K562 (cell line): ENCODE measurements at regions not wholly inside any gene's neighbourhood (a gene's known extent, or its start where the extent isn't known, plus 50 kb on each side); places are given as distances from the start of the nearest gene placed in this dataset.

Experiments
- ATAC-seq: fragments of 200-7000 bp; cut with Tn5 transposase; 3 replicates; pipeline ENCODE4 v1.9.1; 2020; ENCODE audit warnings: moderate library complexity
- BruUV-seq: library from RNA; stranded (reverse); fragments of 400-500 nt; replicated peaks from 2 replicates; lab custom pipeline; 2021; lab: Mats Ljungman, UMichigan
- CTCF ChIA-PET: fragments of 300-600 bp; formaldehyde crosslinking; extraction: SDS; loops from one replicate; lab custom pipeline; 2021; ENCODE audit warnings: low intra/inter-chr PET ratio; lab: Yijun Ruan, JAX
- POLR2A ChIA-PET: fragments of 300-600, 350-650 bp; sonication (Branson Sonifier 250); formaldehyde crosslinking; extraction: SDS; loops from one replicate; lab custom pipeline; 2021; ENCODE audit warnings: antibody characterized with exemption, inconsistent platforms; lab: Yijun Ruan, JAX
- DNase-seq, 4 experiments: peaks; one replicate each; pipeline versions ENCODE4 v3.0.0 to v3.0.0-alpha.2; 2011 to 2018; ENCODE audit warnings: low spot score in 3 of 4, mixed read lengths in 3 of 4; ENCODE audit errors: extremely low read depth in 1 of 4
- FAIRE-seq: peaks from 2 replicates; lab custom pipeline; 2011; peaks lifted over from hg19 to GRCh38; lab: Jason Lieb, UNC
- H2AFZ ChIP-seq: 2 replicates; pipeline ENCODE4 v1.6.0; 2011; ENCODE audit warnings: low read depth, low read length, control low read depth, inconsistent platforms
- H3K27ac ChIP-seq: fragments of 200-600 bp; 3 replicates; pipeline ENCODE4 v1.8.0; 2011; ENCODE audit warnings: low read depth, mild to moderate bottlenecking, control low read depth, inconsistent platforms, low read length, moderate library complexity, mixed read lengths; ENCODE audit errors: extremely low read depth
- H3K27me3 ChIP-seq, 2 experiments: fragments of 300-600 bp in 1 of 2; 2 replicates in 1 of 2; 3 replicates in 1 of 2; pipeline versions ENCODE4 v1.6.0 to v1.8.0; 2011; ENCODE audit warnings: inconsistent platforms in 2 of 2, low read length in 2 of 2, mild to moderate bottlenecking in 1 of 2, mixed read lengths in 1 of 2, moderate library complexity in 1 of 2; ENCODE audit not compliant: control insufficient read depth in 2 of 2, insufficient read depth in 2 of 2
- H3K36me3 ChIP-seq: fragments of 300-600 bp; 3 replicates; pipeline ENCODE4 v1.8.0; 2011; ENCODE audit warnings: mild to moderate bottlenecking, low read length, inconsistent platforms; ENCODE audit not compliant: control insufficient read depth, insufficient read depth
- H3K4me1 ChIP-seq, 2 experiments: fragments of 200-600 bp in 1 of 2; replicated peaks in 1 of 2; 2 replicates in 1 of 2; 3 replicates in 1 of 2; pipeline versions ENCODE4 v1.5.1 to v1.8.0; 2011; ENCODE audit warnings: inconsistent platforms in 2 of 2, low read length in 2 of 2, mild to moderate bottlenecking in 1 of 2, mixed read lengths in 1 of 2, moderate library complexity in 1 of 2; ENCODE audit not compliant: control insufficient read depth in 2 of 2, insufficient read depth in 2 of 2
- H3K4me2 ChIP-seq: 2 replicates; pipeline ENCODE4 v1.6.1; 2011; ENCODE audit warnings: low read length, control low read depth, inconsistent platforms, mixed read lengths; ENCODE audit not compliant: insufficient read depth
- H3K4me3 ChIP-seq: fragments of 200-600 bp; sonication (generic), shearing (Covaris generic); 2 replicates; pipeline ENCODE4 v1.5.1; 2016; ENCODE audit warnings: control low read depth, inconsistent platforms
- H3K79me2 ChIP-seq: fragments of 200-600 bp; 3 replicates; pipeline ENCODE4 v1.8.0; 2011; ENCODE audit warnings: low read length, inconsistent platforms; ENCODE audit not compliant: control insufficient read depth, insufficient read depth
- H3K9ac ChIP-seq, 2 experiments: 2 replicates each; pipeline versions ENCODE4 v1.6.0 to v1.6.1; 2011; ENCODE audit warnings: low read depth in 2 of 2, low read length in 2 of 2, control low read depth in 1 of 2, inconsistent platforms in 1 of 2, mild to moderate bottlenecking in 1 of 2, mixed read lengths in 1 of 2; ENCODE audit not compliant: insufficient read depth in 1 of 2
- H3K9me1 ChIP-seq: one replicate; pipeline ENCODE4 v1.6.0; 2011; ENCODE audit warnings: inconsistent platforms, mild to moderate bottlenecking, low read length, moderate library complexity; ENCODE audit not compliant: control insufficient read depth, insufficient read depth
- H3K9me3 ChIP-seq: replicated peaks from 2 replicates; pipeline ENCODE4 v1.5.1; 2011; ENCODE audit warnings: low read depth, low read length, inconsistent platforms; ENCODE audit not compliant: control insufficient read depth, insufficient read depth
- H4K20me1 ChIP-seq: replicated peaks from 2 replicates; pipeline ENCODE4 v1.6.1; 2011; ENCODE audit warnings: low read length, inconsistent platforms, mixed read lengths; ENCODE audit not compliant: control insufficient read depth, insufficient read depth
- CEBPB ChIP-seq: fragments of 450-650 bp; IDR thresholded peaks from 2 replicates; pipeline ENCODE4 v1.6.1; 2016; ENCODE audit warnings: missing genetic modification characterization, missing compliant biosample characterization
- CEBPG ChIP-seq, 3 experiments: fragments of 200-800 bp in 1 of 3; sonication (Bioruptor generic) in 1 of 3; sonication (generic) in 1 of 3; formaldehyde crosslinking in 1 of 3; IDR thresholded peaks in 2 of 3; conservative IDR thresholded peaks in 1 of 3; 2 replicates each; pipeline versions ENCODE4 v1.6.1 to v1.8.0; 2016 to 2022; ENCODE audit warnings: missing compliant biosample characterization in 2 of 3, missing genetic modification characterization in 2 of 3, mild to moderate bottlenecking in 1 of 3, missing genetic modification reagents in 1 of 3
- MAFK ChIP-seq: IDR thresholded peaks from 2 replicates; pipeline ENCODE4 v1.6.1; 2011; ENCODE audit warnings: low read length, improper control_type of control experiment
- MNT ChIP-seq, 2 experiments: fragments of 450-650 bp; conservative IDR thresholded peaks; 2 replicates each; pipeline ENCODE4 v1.6.1; 2017; ENCODE audit warnings: mild to moderate bottlenecking in 2 of 2, moderate library complexity in 2 of 2
- RBM15 ChIP-seq: fragments of 200-400 bp; formaldehyde crosslinking; IDR thresholded peaks from 2 replicates; pipeline ENCODE4 v1.6.1; 2018; ENCODE audit warnings: mild to moderate bottlenecking, low read length, moderate library complexity; ENCODE audit not compliant: insufficient read depth
- ZKSCAN3 ChIP-seq: fragments of 250-450 bp; sonication (Bioruptor Pico); IDR thresholded peaks from 2 replicates; pipeline ENCODE4 v1.4.0; 2020
- ZNF449 ChIP-seq: fragments of 250-450 bp; sonication (Bioruptor Pico); IDR thresholded peaks from 2 replicates; pipeline ENCODE4 v1.8.0; 2022; ENCODE audit warnings: moderate library complexity, mild to moderate bottlenecking, inconsistent platforms
- WGBS: fragments of 100-300 bp; shearing (Covaris generic); methylation state at CpG from one replicate; pipeline ENCODE4 v1.1.6; 2016; ENCODE audit warnings: low coverage, mixed read lengths; ENCODE audit not compliant: insufficient coverage; ENCODE audit errors: missing lambda C conversion rate; 5-methylcytosine and 5-hydroxymethylcytosine counted together
- in situ Hi-C: fragments of 300-500 bp; cut with MboI; formaldehyde crosslinking; loops from 4 replicates; pipeline ENCODE4 v1.15.0; 2018; ENCODE audit warnings: inconsistent platforms, mixed read lengths
- intact Hi-C: fragments of 100-400 bp; cut with micrococcal nuclease; formaldehyde crosslinking; loops from 2 replicates; pipeline ENCODE4 v1.14.2; 2022

- Histone ChIP-seq H3K27ac (no peak overlapping the region), H3K4me2 (no peak overlapping the region), H3K27me3 (no peaks in the 10 kb centered on the region), H3K9ac (no peak overlapping the region), H3K4me1 (no peaks in the 10 kb centered on the region), H3K9me1 (no peaks in the 10 kb centered on the region), H4K20me1 (no peaks in the 10 kb centered on the region), H3K9me3 (no peaks in the 10 kb centered on the region), H2AFZ (no peak overlapping the region), H3K4me3 (no peak overlapping the region), H3K79me2 (no peaks in the 10 kb centered on the region), H3K36me3 (no peaks in the 10 kb centered on the region)
- DNase-seq (no peak), FAIRE-seq (no peak), ATAC-seq (no peak)
- TF ChIP-seq RBM15 (no peak), MAFK (no peak), ZKSCAN3 (CRISPR knock-in tag) (no peak)
- intact Hi-C loops, result no loop called here
- POLR2A ChIA-PET, result no interaction called here
- in situ Hi-C loops, result no loop called here
- CTCF ChIA-PET, result no interaction called here
- BruUV-seq, result no TSS peak
- WGBS, result 0% methylated on average over 1 of the region's 1 CpG
Observed at GRCh38 chr5:88438006-88438405, 169.4 kb upstream of the TMEM161B start.

- no peak overlapping the region for H2AFZ ChIP-seq
- no peaks in the 10 kb centered on the region for H4K20me1 ChIP-seq
- intact Hi-C loops (no loop called here), in situ Hi-C loops (no loop called here)
- FAIRE-seq (no peak), ATAC-seq (no peak), DNase-seq (no peak)
- no peaks in the 10 kb centered on the region for H3K79me2 ChIP-seq
- no peaks in the 10 kb centered on the region for H3K4me1 ChIP-seq
- 4% methylated on average over 2 of the region's 2 CpGs for WGBS
- H3K9ac ChIP-seq, result no peak overlapping the region
- no peaks in the 10 kb centered on the region for H3K36me3 ChIP-seq
- no peak for TF ChIP-seq CEBPG (CRISPR knock-in tag; IDR thresholded peaks at IDR 0.05)
- peak in 1 of 2 experiments; percentile 45; a peak in 1 of 4 replicates for TF ChIP-seq CEBPG (tag; conservative IDR thresholded peaks at IDR 0.05 in 1 of 2, IDR thresholded peaks at IDR 0.05 in 1 of 2)
- 0 out of 2 replicates have a peak, but pooled peaks have one; percentile 7 for TF ChIP-seq CEBPB (tag)
- TF ChIP-seq ZNF449 (CRISPR knock-in tag), result no peak
- TF ChIP-seq MNT (conservative IDR thresholded peaks at IDR 0.05), result no peak
- H3K4me2 ChIP-seq, result no peak overlapping the region
- no peaks in the 10 kb centered on the region for H3K9me3 ChIP-seq
- ChIA-PET POLR2A (no interaction called here), CTCF (no interaction called here)
- H3K4me3 ChIP-seq, result no peak overlapping the region
- H3K27me3 ChIP-seq, result no peaks in the 10 kb centered on the region
- H3K9me1 ChIP-seq, result no peaks in the 10 kb centered on the region
- no TSS peak for BruUV-seq
- no peak overlapping the region for H3K27ac ChIP-seq
Observed at GRCh38 chr5:88436290-88436689, 167.6 kb upstream of the TMEM161B start.
